ENCODE measurements at regions not wholly inside any gene's neighbourhood (a gene's known extent, or its start where the extent isn't known, plus 50 kb on each side); places are given as distances from the start of the nearest gene placed in this dataset.

DNA sequence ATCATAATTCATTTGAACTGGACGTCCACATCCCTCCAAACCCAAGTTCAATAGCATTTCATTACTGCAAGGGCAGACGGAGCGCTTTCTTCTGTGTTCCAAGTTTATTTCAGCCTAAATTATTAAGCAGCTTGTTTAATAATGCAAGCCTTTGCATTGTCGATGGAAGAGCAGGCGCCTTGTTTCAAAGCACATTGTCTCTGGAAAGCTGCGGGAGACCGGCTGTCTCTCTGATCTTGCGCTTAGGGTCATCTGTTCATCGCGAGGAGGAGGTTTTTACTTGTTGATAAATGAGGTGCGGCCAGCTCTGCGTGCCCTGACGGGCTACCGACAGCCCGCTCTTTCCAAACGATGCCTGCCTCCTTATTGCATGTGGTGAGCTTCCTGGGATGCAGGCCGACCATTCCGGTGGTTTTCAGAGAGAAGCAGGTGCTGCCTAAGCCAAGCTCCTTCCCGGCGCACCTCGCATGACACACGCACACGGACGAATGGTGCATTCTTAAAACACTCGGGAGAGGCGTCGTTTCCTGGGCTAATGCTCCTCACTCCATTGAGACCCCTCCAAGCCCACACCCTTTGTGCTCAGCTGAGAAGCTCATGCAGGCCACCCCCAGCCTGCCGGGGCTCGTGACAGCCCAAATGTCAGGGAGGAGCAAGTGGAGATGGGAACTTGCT lies 456.9 kb downstream of the BRD1 start:
- H3K27me3 ChIP-seq (replicated peaks; ENCODE audit: insufficient read depth), result no peaks in the 10 kb centered on the region
- no peak for DNase-seq (ENCODE audit: low spot score)

DNA sequence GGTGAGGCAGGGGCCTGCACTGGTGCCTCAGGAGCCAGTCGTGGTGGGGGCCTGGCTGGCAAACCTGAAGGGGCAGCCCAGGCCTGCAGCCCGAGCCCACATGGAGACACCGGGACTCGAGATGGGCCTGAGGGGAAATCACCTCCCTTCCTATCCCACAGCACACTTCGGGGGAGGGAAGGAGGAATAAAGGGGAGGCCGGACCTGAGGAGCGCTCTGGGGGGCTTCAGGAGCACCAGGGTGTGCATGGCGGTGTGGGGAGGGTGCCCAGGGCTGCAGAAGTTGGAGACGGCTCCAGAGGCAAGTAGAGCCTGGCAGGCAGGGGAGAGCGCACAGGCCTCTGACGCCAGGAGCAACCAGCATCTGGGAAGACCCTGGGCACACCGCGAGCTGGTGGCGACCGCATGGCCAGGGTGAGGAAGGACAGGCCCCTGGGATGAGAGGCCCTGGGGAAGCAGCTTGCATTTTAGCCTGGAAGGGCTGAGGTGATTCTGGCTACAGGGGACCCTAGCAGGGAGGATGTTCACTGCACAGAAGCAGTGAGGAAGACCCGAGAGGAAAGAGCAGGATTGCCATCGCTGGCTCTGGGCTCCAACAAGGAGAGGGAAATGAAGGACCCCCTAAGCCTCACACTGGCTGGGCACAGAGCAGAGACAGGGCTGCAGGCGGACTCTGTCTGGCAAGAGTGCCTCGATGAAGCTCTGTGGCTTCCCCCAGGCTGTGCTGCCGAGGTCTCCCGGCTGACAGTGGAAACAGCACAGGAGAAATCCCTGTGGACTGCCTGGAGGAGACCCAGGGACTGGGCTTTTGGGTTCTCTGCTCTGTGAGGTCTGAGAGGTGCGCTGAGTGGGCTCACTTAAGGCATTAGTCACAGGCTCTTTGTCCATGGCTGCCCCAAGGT lies 457.7 kb downstream of the BRD1 start:
- no peak overlapping the region for H3K4me3 ChIP-seq
- DNase-seq (ENCODE audit: low spot score), result no peak

More for the DNA sequence above, 456.9 kb downstream of the BRD1 start:
- no peak overlapping the region for H3K4me3 ChIP-seq
- H3K4me1 ChIP-seq (ENCODE audit: control insufficient read depth in 1 of 2, low read depth in 2 of 2), result no peaks in the 10 kb centered on the region
- no peaks in the 10 kb centered on the region for H3K36me3 ChIP-seq
- TF ChIP-seq, protein P1, sequence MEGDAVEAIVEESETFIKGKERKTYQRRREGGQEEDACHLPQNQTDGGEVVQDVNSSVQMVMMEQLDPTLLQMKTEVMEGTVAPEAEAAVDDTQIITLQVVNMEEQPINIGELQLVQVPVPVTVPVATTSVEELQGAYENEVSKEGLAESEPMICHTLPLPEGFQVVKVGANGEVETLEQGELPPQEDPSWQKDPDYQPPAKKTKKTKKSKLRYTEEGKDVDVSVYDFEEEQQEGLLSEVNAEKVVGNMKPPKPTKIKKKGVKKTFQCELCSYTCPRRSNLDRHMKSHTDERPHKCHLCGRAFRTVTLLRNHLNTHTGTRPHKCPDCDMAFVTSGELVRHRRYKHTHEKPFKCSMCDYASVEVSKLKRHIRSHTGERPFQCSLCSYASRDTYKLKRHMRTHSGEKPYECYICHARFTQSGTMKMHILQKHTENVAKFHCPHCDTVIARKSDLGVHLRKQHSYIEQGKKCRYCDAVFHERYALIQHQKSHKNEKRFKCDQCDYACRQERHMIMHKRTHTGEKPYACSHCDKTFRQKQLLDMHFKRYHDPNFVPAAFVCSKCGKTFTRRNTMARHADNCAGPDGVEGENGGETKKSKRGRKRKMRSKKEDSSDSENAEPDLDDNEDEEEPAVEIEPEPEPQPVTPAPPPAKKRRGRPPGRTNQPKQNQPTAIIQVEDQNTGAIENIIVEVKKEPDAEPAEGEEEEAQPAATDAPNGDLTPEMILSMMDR (IDR thresholded peaks at IDR 0.05), result no peak
- H3K27ac ChIP-seq, result no peak overlapping the region
- no peak for ATAC-seq (ENCODE audit: insufficient number of reproducible peaks, low FRiP score, low read depth)
- no peaks in the 10 kb centered on the region for H3K9me3 ChIP-seq

DNA sequence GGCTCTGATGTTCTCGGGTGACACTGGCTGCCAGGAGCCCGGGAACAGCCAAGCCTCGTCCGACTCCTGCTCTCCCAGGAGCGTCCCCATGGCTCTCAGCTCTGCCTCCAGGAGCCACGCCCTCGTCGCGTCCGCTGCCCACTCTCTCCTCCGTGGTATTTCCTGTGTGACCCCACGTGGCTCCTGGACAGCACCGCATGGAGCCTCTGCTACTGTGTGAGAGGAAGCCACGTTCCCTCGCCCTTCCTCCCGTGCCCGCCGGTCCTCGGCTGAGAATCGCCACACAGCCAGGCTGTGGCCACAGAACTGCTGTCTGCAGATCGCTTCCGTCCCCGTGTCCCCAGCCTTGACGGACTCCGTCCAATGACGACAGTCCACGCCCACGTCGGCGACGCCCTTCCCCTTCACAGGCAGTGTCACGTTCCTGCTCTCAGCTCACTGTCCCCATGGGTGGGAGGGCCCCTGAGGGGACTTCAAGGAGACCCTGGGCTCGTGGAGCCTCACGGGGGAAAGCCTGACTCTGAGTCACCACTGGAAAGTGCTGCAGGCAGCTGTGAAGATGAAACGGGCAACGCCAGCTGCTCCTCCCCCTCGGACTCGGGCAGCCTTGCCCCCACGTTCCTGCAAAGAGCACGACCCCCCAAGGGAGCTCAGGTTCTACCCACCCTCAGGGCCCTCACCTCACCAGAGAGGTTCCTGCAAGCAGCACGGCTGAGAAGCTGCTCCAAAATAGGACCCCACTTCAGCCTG lies 458.5 kb downstream of the BRD1 start:
- H3K36me3 ChIP-seq, result no peaks in the 10 kb centered on the region
- ATAC-seq (ENCODE audit: insufficient number of reproducible peaks, low FRiP score, low read depth), result no peak
- DNase-seq (ENCODE audit: low spot score), result no peak
- TF ChIP-seq, protein P1 (IDR thresholded peaks at IDR 0.05), result no peak
- H3K27me3 ChIP-seq (replicated peaks; ENCODE audit: insufficient read depth), result no peaks in the 10 kb centered on the region
- H3K27ac ChIP-seq, result no peak overlapping the region
- no peak overlapping the region for H3K4me3 ChIP-seq
- H3K4me1 ChIP-seq (ENCODE audit: control insufficient read depth in 1 of 2, low read depth in 2 of 2), result no peaks in the 10 kb centered on the region
- H3K9me3 ChIP-seq, result no peaks in the 10 kb centered on the region

More for the DNA sequence above, 457.7 kb downstream of the BRD1 start:
- Histone ChIP-seq H3K4me1 (ENCODE audit: control insufficient read depth in 1 of 2, low read depth in 2 of 2) (no peaks in the 10 kb centered on the region), H3K27ac (no peak overlapping the region), H3K36me3 (no peaks in the 10 kb centered on the region), H3K9me3 (no peaks in the 10 kb centered on the region), H3K27me3 (replicated peaks; ENCODE audit: insufficient read depth) (no peaks in the 10 kb centered on the region)
- ATAC-seq (ENCODE audit: insufficient number of reproducible peaks, low FRiP score, low read depth), result no peak
- TF ChIP-seq, protein P1 (IDR thresholded peaks at IDR 0.05), result no peak

DNA sequence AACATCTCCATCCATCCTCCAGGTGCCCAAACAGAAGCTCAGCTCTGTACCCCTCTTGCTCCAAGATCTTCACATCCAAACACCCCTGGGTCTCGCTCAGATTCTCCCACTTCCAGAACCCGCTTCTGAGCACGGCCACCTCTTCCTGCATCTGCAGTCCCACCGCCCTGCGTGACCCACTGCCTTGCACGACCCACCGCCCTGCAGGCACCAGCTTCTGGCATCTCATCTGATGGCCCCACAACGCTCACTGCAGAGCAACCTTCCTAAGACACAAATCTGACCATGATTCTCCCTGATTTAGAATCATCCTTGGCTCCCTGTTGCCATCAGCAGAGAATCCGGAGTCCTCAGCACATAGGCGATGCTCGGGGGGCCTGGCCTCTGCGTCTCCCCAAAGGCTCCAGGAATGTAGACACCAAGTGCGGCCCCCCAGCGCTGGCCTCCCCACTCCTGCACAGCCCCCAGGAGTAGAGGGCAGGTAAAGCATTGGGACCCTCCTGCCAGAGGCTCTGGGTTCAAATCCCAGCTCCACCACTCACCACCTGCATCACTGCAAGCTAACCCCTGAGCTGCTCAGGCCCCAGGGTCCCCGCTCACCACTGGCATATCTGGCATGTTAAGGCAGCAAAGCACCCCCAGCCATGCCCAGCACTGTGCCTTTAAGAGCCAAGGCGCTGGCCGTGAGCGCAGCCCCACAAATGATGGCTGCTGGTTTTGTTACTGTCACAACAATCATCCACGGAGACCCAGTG lies 459.3 kb downstream of the BRD1 start:
- TF ChIP-seq, protein P1 (IDR thresholded peaks at IDR 0.05), result no peak
- Histone ChIP-seq H3K27me3 (replicated peaks; ENCODE audit: insufficient read depth) (no peaks in the 10 kb centered on the region), H3K4me1 (ENCODE audit: control insufficient read depth in 1 of 2, low read depth in 2 of 2) (no peaks in the 10 kb centered on the region), H3K27ac (no peak overlapping the region), H3K9me3 (no peaks in the 10 kb centered on the region), H3K4me3 (no peak overlapping the region), H3K36me3 (no peaks in the 10 kb centered on the region)
- no peak for ATAC-seq (ENCODE audit: insufficient number of reproducible peaks, low FRiP score, low read depth)
- no peak for DNase-seq (ENCODE audit: low spot score)
